ENCODE measurements at regions not wholly inside any gene's neighbourhood (a gene's known extent, or its start where the extent isn't known, plus 50 kb on each side); places are given as distances from the start of the nearest gene placed in this dataset.

GRCh38 chr1:58331156-58331555 is 215.4 kb downstream of the OMA1 start:
- intact Hi-C loops (cut with DNase I) = no loop called here
- no peak overlapping the region for H3K4me3 ChIP-seq
- DNase-seq = no peak
- H3K4me1 ChIP-seq = no peaks in the 10 kb centered on the region
- no peak overlapping the region for H3K27ac ChIP-seq
- no peaks in the 10 kb centered on the region for H3K27me3 ChIP-seq
- no peaks in the 10 kb centered on the region for H3K9me3 ChIP-seq
- H3K36me3 ChIP-seq = no peaks in the 10 kb centered on the region
- WGBS, 2 donors = 78 to 84% methylated on average over 1 of the region's 1 CpG
- TF ChIP-seq POLR2A (IDR thresholded peaks at IDR 0.05) (no peak), CTCF (IDR thresholded peaks at IDR 0.05) (no peak)

GRCh38 chr1:58325866-58326265 is 220.7 kb downstream of the OMA1 start:
- Histone ChIP-seq H3K4me1 (no peaks in the 10 kb centered on the region), H3K27ac (no peak overlapping the region), H3K4me3 (no peak overlapping the region), H3K9me3 (peaks cover 0 to 7% (median 5%) of the 10 kb centered on the region in 3 donors), H3K36me3 (no peaks in the 10 kb centered on the region), H3K27me3 (no peaks in the 10 kb centered on the region)
- no peak for DNase-seq
- WGBS, 2 donors = 62 to 70% methylated on average over 6 of the region's 6 CpGs
- TF ChIP-seq CTCF (IDR thresholded peaks at IDR 0.05) (no peak), POLR2A (IDR thresholded peaks at IDR 0.05) (no peak)
- intact Hi-C loops (cut with DNase I) = no loop called here

GRCh38 chr1:58324558-58324957 is 222.0 kb downstream of the OMA1 start:
- 70 to 88% methylated on average over 2 of the region's 2 CpGs for WGBS, 2 donors
- intact Hi-C loops (cut with DNase I) = no loop called here
- Histone ChIP-seq H3K36me3 (no peaks in the 10 kb centered on the region), H3K27ac (no peak overlapping the region), H3K9me3 (peaks cover 0 to 7% (median 5%) of the 10 kb centered on the region in 3 donors), H3K4me1 (no peaks in the 10 kb centered on the region), H3K4me3 (no peak overlapping the region), H3K27me3 (no peaks in the 10 kb centered on the region)
- TF ChIP-seq POLR2A (IDR thresholded peaks at IDR 0.05) = no peak
- no peak for TF ChIP-seq CTCF (IDR thresholded peaks at IDR 0.05)
- DNase-seq = no peak

GRCh38 chr1:58318157-58319005 is 228.1 kb downstream of the OMA1 start:
- Histone ChIP-seq H3K9me3 (peaks cover 0 to 7% (median 5%) of the 10 kb centered on the region in 3 donors), H3K27ac (no peak overlapping the region), H3K4me1 (no peaks in the 10 kb centered on the region), H3K36me3 (no peaks in the 10 kb centered on the region), H3K27me3 (no peaks in the 10 kb centered on the region), H3K4me3 (no peak overlapping the region)
- DNase-seq = no peak
- WGBS, 2 donors = 68 to 75% methylated on average over 5 to 6 of the region's 6 CpGs
- TF ChIP-seq POLR2A (IDR thresholded peaks at IDR 0.05) (no peak), CTCF (IDR thresholded peaks at IDR 0.05) (no peak)
- intact Hi-C loops (cut with DNase I) = no loop called here

- H3K4me3 ChIP-seq = no peak overlapping the region
- no peaks in the 10 kb centered on the region for H3K36me3 ChIP-seq
- no peak overlapping the region for H3K27ac ChIP-seq
- WGBS, 2 donors = 92 to 100% methylated on average over 1 of the region's 1 CpG
- no peak for DNase-seq
- H3K9me3 ChIP-seq = peaks cover 0 to 7% (median 5%) of the 10 kb centered on the region in 3 donors
- H3K27me3 ChIP-seq = no peaks in the 10 kb centered on the region
- TF ChIP-seq CTCF (IDR thresholded peaks at IDR 0.05) = no peak
- no peak for TF ChIP-seq POLR2A (IDR thresholded peaks at IDR 0.05)
- intact Hi-C loops (cut with DNase I) = no loop called here
- H3K4me1 ChIP-seq = no peaks in the 10 kb centered on the region
Observed at GRCh38 chr1:58317694-58318093, 228.8 kb downstream of the OMA1 start.
